ENCODE measurements at regions not wholly inside any gene's neighbourhood (a gene's known extent, or its start where the extent isn't known, plus 50 kb on each side); places are given as distances from the start of the nearest gene placed in this dataset.

- DNase-seq (ENCODE audit: low read depth, low spot score) (no peak), ATAC-seq (no peak)
- ChIA-PET CTCF (no interaction called here), POLR2A (no interaction called here)
- no peaks in the 10 kb centered on the region for H3K36me3 ChIP-seq (ENCODE audit: control insufficient read depth, insufficient read depth, low read length)
- H3K4me3 ChIP-seq (ENCODE audit: low read depth in 2 of 2, low read length in 2 of 2) = no peak overlapping the region
- no peaks in the 10 kb centered on the region for H3K27me3 ChIP-seq (ENCODE audit: control insufficient read depth, insufficient read depth, low read length)
- in situ Hi-C loops (cut with HindIII; ENCODE audit: low pct_unique_long_range_greater_than_20kb, low sequenced_read_pairs) = no loop called here
- TF ChIP-seq TCF7L2 (IDR thresholded peaks at IDR 0.05; ENCODE audit: low read depth, low read length) = no peak
- TF ChIP-seq CTCF (IDR thresholded peaks at IDR 0.05) = no peak
- no peak for TF ChIP-seq POLR2AphosphoS5 (IDR thresholded peaks at IDR 0.05; ENCODE audit: low read depth, low read length)
- TF ChIP-seq, protein P1, sequence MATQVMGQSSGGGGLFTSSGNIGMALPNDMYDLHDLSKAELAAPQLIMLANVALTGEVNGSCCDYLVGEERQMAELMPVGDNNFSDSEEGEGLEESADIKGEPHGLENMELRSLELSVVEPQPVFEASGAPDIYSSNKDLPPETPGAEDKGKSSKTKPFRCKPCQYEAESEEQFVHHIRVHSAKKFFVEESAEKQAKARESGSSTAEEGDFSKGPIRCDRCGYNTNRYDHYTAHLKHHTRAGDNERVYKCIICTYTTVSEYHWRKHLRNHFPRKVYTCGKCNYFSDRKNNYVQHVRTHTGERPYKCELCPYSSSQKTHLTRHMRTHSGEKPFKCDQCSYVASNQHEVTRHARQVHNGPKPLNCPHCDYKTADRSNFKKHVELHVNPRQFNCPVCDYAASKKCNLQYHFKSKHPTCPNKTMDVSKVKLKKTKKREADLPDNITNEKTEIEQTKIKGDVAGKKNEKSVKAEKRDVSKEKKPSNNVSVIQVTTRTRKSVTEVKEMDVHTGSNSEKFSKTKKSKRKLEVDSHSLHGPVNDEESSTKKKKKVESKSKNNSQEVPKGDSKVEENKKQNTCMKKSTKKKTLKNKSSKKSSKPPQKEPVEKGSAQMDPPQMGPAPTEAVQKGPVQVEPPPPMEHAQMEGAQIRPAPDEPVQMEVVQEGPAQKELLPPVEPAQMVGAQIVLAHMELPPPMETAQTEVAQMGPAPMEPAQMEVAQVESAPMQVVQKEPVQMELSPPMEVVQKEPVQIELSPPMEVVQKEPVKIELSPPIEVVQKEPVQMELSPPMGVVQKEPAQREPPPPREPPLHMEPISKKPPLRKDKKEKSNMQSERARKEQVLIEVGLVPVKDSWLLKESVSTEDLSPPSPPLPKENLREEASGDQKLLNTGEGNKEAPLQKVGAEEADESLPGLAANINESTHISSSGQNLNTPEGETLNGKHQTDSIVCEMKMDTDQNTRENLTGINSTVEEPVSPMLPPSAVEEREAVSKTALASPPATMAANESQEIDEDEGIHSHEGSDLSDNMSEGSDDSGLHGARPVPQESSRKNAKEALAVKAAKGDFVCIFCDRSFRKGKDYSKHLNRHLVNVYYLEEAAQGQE (IDR thresholded peaks at IDR 0.05; ENCODE audit: insufficient read depth in 1 of 2, low read depth in 2 of 2, low read length in 1 of 2) = no peak
- TF ChIP-seq SIN3A (IDR thresholded peaks at IDR 0.05; ENCODE audit: borderline replicate concordance, insufficient read depth, low read depth, low read length) = no peak
- intact Hi-C loops (cut with micrococcal nuclease; ENCODE audit: unreplicated experiment) = no loop called here
- no peaks in the 10 kb centered on the region for H3K4me1 ChIP-seq (ENCODE audit: control insufficient read depth, insufficient read depth, low read length)
- no peaks in the 10 kb centered on the region for H3K9me3 ChIP-seq (ENCODE audit: control insufficient read depth, insufficient read depth, low read depth, low read length)
- no TSS peak for BruUV-seq (replicated peaks)
- H3K27ac ChIP-seq (ENCODE audit: low read length) = no peak overlapping the region
These were observed 131.9 kb downstream of the RTL3 start for GRCh38 chrX:78527263-78527662.

- ChIA-PET POLR2A (no interaction called here), CTCF (no interaction called here)
- H3K4me3 ChIP-seq (ENCODE audit: low read depth in 2 of 2, low read length in 2 of 2) = no peak overlapping the region
- TF ChIP-seq, protein P1 (IDR thresholded peaks at IDR 0.05; ENCODE audit: insufficient read depth in 1 of 2, low read depth in 2 of 2, low read length in 1 of 2) = no peak
- TF ChIP-seq POLR2AphosphoS5 (IDR thresholded peaks at IDR 0.05; ENCODE audit: low read depth, low read length) = no peak
- no peak for TF ChIP-seq CTCF (IDR thresholded peaks at IDR 0.05)
- TF ChIP-seq TCF7L2 (IDR thresholded peaks at IDR 0.05; ENCODE audit: low read depth, low read length) = no peak
- TF ChIP-seq SIN3A (IDR thresholded peaks at IDR 0.05; ENCODE audit: borderline replicate concordance, insufficient read depth, low read depth, low read length) = no peak
- no peaks in the 10 kb centered on the region for H3K27me3 ChIP-seq (ENCODE audit: control insufficient read depth, insufficient read depth, low read length)
- in situ Hi-C loops (cut with HindIII; ENCODE audit: low pct_unique_long_range_greater_than_20kb, low sequenced_read_pairs) = no loop called here
- H3K36me3 ChIP-seq (ENCODE audit: control insufficient read depth, insufficient read depth, low read length) = no peaks in the 10 kb centered on the region
- no TSS peak for BruUV-seq (replicated peaks)
- no peaks in the 10 kb centered on the region for H3K4me1 ChIP-seq (ENCODE audit: control insufficient read depth, insufficient read depth, low read length)
- no peak for ATAC-seq
- no peak overlapping the region for H3K27ac ChIP-seq (ENCODE audit: low read length)
- no peaks in the 10 kb centered on the region for H3K9me3 ChIP-seq (ENCODE audit: control insufficient read depth, insufficient read depth, low read depth, low read length)
- intact Hi-C loops (cut with micrococcal nuclease; ENCODE audit: unreplicated experiment) = no loop called here
- DNase-seq (ENCODE audit: low read depth, low spot score) = no peak
These were observed 136.5 kb downstream of the RTL3 start for GRCh38 chrX:78522601-78523000.
